Keratinocyte (primary cell): ENCODE measurements at regions not wholly inside any gene's neighbourhood (a gene's known extent, or its start where the extent isn't known, plus 50 kb on each side); places are given as distances from the start of the nearest gene placed in this dataset.

Experiments used
- DNase-seq: peaks from one replicate; pipeline ENCODE4 v3.0.0-alpha.2; 2011; ENCODE audit warnings: low read depth, missing footprints, low spot score
- FAIRE-seq: peaks from 2 replicates; lab custom pipeline; 2011; peaks lifted over from hg19 to GRCh38; lab: Jason Lieb, UNC
- H2AFZ ChIP-seq: 2 replicates; pipeline ENCODE4 v1.6.0; 2012; ENCODE audit warnings: low read length, control low read depth, inconsistent platforms; ENCODE audit not compliant: control insufficient read depth
- H3K27ac ChIP-seq: 2 replicates; pipeline ENCODE4 v1.5.1; 2011; ENCODE audit warnings: low read length; ENCODE audit not compliant: control insufficient read depth, insufficient read depth
- H3K27me3 ChIP-seq: 3 replicates; pipeline ENCODE4 v1.6.0; 2011; ENCODE audit warnings: low read length; ENCODE audit not compliant: control insufficient read depth, insufficient read depth; ENCODE audit errors: extremely low read depth
- H3K36me3 ChIP-seq, 2 experiments: 2 replicates in 1 of 2; 3 replicates in 1 of 2; pipeline ENCODE4 v1.5.1; 2011; ENCODE audit warnings: low read length in 2 of 2, mild to moderate bottlenecking in 1 of 2; ENCODE audit not compliant: control insufficient read depth in 2 of 2, insufficient read depth in 2 of 2; ENCODE audit errors: extremely low read depth in 1 of 2
- H3K4me1 ChIP-seq: 3 replicates; pipeline ENCODE4 v1.5.1; 2011; ENCODE audit warnings: low read length; ENCODE audit not compliant: control insufficient read depth, insufficient read depth; ENCODE audit errors: extremely low read depth
- H3K4me2 ChIP-seq: 3 replicates; pipeline ENCODE4 v1.6.0; 2011; ENCODE audit warnings: low read depth, low read length; ENCODE audit not compliant: control insufficient read depth, insufficient read depth; ENCODE audit errors: extremely low read depth
- H3K4me3 ChIP-seq, 3 experiments: fragments of 200-600 bp in 1 of 3; sonication (generic) in 1 of 3; 2 replicates in 2 of 3; 3 replicates in 1 of 3; pipeline ENCODE4 v1.5.1; 2011 to 2016; ENCODE audit warnings: low read length in 3 of 3, mild to moderate bottlenecking in 3 of 3, control low read depth in 2 of 3, inconsistent platforms in 1 of 3, low read depth in 1 of 3, mixed read lengths in 1 of 3, mixed run types in 1 of 3, moderate library complexity in 1 of 3; ENCODE audit not compliant: control insufficient read depth in 2 of 3, insufficient read depth in 2 of 3; ENCODE audit errors: extremely low read depth in 1 of 3
- H3K79me2 ChIP-seq: 2 replicates; pipeline ENCODE4 v1.6.0; 2012; ENCODE audit warnings: low read length; ENCODE audit not compliant: control insufficient read depth, insufficient read depth
- H3K9ac ChIP-seq: 3 replicates; pipeline ENCODE4 v1.6.0; 2011; ENCODE audit warnings: low read length; ENCODE audit not compliant: control insufficient read depth, insufficient read depth; ENCODE audit errors: extremely low read depth
- H3K9me1 ChIP-seq: 3 replicates; pipeline ENCODE4 v1.6.0; 2011; ENCODE audit warnings: low read length; ENCODE audit not compliant: control insufficient read depth, insufficient read depth; ENCODE audit errors: extremely low read depth
- H3K9me3 ChIP-seq: 2 replicates; pipeline ENCODE4 v1.5.1; 2012; ENCODE audit warnings: low read depth, low read length; ENCODE audit not compliant: control insufficient read depth
- H4K20me1 ChIP-seq: 3 replicates; pipeline ENCODE4 v1.6.0; 2011; ENCODE audit warnings: low read length; ENCODE audit not compliant: control insufficient read depth, insufficient read depth; ENCODE audit errors: extremely low read depth
- EZH2 ChIP-seq: IDR thresholded peaks from one replicate; pipeline ENCODE4 v1.6.1; 2012; ENCODE audit warnings: inconsistent platforms, mild to moderate bottlenecking, low read length, moderate library complexity
- dilution Hi-C: fragments of 300-500 bp; cut with MboI; formaldehyde crosslinking; loops from one replicate; pipeline ENCODE4 v1.7.0; 2020; ENCODE audit warnings: low sequenced_read_pairs; ENCODE audit not compliant: extremely low pct_ligation_motif_present
- TF ChIP-seq, protein P1 (sequence below), 3 experiments: IDR thresholded peaks in 1 of 3; conservative IDR thresholded peaks in 1 of 3; optimal IDR thresholded peaks in 1 of 3; 2 replicates in 2 of 3; 3 replicates in 1 of 3; pipeline versions ENCODE3 to v1.5.1; 2011; ENCODE audit warnings: low read length in 3 of 3, mild to moderate bottlenecking in 3 of 3, moderate library complexity in 2 of 3, control low read depth in 1 of 3, inconsistent platforms in 1 of 3; ENCODE audit not compliant: insufficient read depth in 2 of 3; ENCODE audit errors: extremely low read depth in 1 of 3

DNA sequence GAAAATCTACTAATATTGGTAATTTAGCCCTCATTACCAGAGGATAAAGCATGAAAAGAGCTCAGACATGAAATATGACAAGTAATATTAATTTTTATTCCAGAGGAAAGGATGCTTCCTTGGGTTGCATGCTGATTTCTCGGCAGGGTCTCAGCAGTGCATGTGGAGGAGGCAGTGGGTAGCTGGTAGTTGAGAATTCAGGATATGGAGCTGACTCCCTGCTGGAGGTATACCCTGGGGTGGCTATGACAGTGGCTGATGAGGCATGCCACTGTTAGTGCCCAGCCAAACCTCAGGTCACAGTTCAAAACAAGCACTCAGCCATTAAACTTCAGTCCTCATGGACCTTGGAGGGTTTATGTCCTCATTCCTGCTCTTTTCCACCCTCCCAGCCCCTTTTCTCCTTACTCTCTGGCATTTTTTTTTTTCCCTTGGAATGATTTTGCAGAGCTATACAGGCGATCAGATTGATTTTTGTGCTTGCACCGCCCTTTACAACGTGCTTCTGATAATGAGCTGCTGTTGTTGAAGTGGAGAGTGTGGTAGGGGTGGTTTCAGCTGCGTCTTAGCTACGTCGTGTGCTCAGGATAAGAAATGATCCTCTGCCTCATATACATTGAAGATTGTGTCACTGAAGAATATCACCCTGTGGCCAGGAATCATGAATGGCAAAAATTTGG lies 761.9 kb upstream of the MMS22L start:
- H3K4me1 ChIP-seq = no peaks in the 10 kb centered on the region
- H3K27me3 ChIP-seq = no peaks in the 10 kb centered on the region
- no peak for FAIRE-seq
- H3K9me1 ChIP-seq = no peaks in the 10 kb centered on the region
- H3K9me3 ChIP-seq = no peaks in the 10 kb centered on the region
- dilution Hi-C loops = no loop called here
- no peaks in the 10 kb centered on the region for H3K36me3 ChIP-seq
- H3K79me2 ChIP-seq = no peaks in the 10 kb centered on the region
- H3K9ac ChIP-seq = no peak overlapping the region
- no peak overlapping the region for H3K4me3 ChIP-seq
- no peak overlapping the region for H3K27ac ChIP-seq
- no peak for DNase-seq
- no peaks in the 10 kb centered on the region for H4K20me1 ChIP-seq
- no peak overlapping the region for H2AFZ ChIP-seq
- no peak for TF ChIP-seq EZH2
- TF ChIP-seq, protein P1, sequence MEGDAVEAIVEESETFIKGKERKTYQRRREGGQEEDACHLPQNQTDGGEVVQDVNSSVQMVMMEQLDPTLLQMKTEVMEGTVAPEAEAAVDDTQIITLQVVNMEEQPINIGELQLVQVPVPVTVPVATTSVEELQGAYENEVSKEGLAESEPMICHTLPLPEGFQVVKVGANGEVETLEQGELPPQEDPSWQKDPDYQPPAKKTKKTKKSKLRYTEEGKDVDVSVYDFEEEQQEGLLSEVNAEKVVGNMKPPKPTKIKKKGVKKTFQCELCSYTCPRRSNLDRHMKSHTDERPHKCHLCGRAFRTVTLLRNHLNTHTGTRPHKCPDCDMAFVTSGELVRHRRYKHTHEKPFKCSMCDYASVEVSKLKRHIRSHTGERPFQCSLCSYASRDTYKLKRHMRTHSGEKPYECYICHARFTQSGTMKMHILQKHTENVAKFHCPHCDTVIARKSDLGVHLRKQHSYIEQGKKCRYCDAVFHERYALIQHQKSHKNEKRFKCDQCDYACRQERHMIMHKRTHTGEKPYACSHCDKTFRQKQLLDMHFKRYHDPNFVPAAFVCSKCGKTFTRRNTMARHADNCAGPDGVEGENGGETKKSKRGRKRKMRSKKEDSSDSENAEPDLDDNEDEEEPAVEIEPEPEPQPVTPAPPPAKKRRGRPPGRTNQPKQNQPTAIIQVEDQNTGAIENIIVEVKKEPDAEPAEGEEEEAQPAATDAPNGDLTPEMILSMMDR (optimal IDR thresholded peaks at IDR 0.05 in 1 of 3, IDR thresholded peaks at IDR 0.05 in 1 of 3, conservative IDR thresholded peaks at IDR 0.05 in 1 of 3; ENCODE audit: extremely low read depth in 1 of 3, insufficient read depth in 2 of 3, low read length in 3 of 3) = no peak
- no peak overlapping the region for H3K4me2 ChIP-seq

DNA sequence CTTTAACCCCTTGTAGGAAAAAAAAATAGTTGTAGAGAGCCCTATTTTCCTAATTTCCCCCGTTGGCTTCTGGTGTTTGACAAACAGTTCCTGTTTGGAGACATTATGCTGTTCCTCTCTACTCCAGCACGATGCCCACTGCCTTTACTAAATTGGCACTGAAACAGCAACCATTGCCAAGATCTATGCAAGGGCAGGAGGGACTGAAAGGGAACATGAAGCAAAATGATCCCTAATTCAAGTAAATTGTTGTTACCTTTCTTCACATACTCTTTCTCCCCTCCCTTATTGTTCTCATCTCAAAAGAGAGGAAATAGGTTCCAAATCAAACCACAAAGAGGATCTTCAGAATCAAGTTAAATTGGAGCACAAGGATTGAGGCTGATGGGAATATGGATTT lies 764.1 kb upstream of the MMS22L start:
- Histone ChIP-seq H3K9me1 (no peaks in the 10 kb centered on the region), H3K4me3 (no peak overlapping the region), H3K4me1 (no peaks in the 10 kb centered on the region), H3K4me2 (no peak overlapping the region), H3K9ac (no peak overlapping the region), H3K79me2 (no peaks in the 10 kb centered on the region), H2AFZ (no peak overlapping the region), H3K36me3 (no peaks in the 10 kb centered on the region), H3K9me3 (no peaks in the 10 kb centered on the region), H3K27me3 (no peaks in the 10 kb centered on the region), H3K27ac (no peak overlapping the region), H4K20me1 (no peaks in the 10 kb centered on the region)
- dilution Hi-C loops = no loop called here
- FAIRE-seq (no peak), DNase-seq (no peak)
- TF ChIP-seq, protein P1 (optimal IDR thresholded peaks at IDR 0.05 in 1 of 3, IDR thresholded peaks at IDR 0.05 in 1 of 3, conservative IDR thresholded peaks at IDR 0.05 in 1 of 3; ENCODE audit: extremely low read depth in 1 of 3, insufficient read depth in 2 of 3, low read length in 3 of 3) = no peak
- TF ChIP-seq EZH2 = no peak
